SK-N-SH (cell line): ENCODE measurements at regions not wholly inside any gene's neighbourhood (a gene's known extent, or its start where the extent isn't known, plus 50 kb on each side); places are given as distances from the start of the nearest gene placed in this dataset.
A peak's percentile ranks its signal among the peaks of the same experiment; 100 is the strongest.

ENCODE experiments used
- CTCF ChIA-PET: fragments of 300-600, 350-600 bp; formaldehyde crosslinking; extraction: SDS; loops from one replicate; lab custom pipeline; 2021; lab: Yijun Ruan, JAX
- POLR2A ChIA-PET: fragments of 350-600 bp; sonication (Branson Sonifier 250); formaldehyde crosslinking; extraction: SDS; loops from one replicate; lab custom pipeline; 2020; ENCODE audit warnings: antibody characterized with exemption, inconsistent platforms; lab: Yijun Ruan, JAX
- DNase-seq: peaks from one replicate; pipeline ENCODE4 v3.0.0; 2012
- H2AFZ ChIP-seq: fragments of 200-600 bp; sonication (generic); 2 replicates; pipeline ENCODE4 v1.8.1; 2016; ENCODE audit warnings: antibody characterized with exemption, mild to moderate bottlenecking, low read depth
- H3F3A ChIP-seq: fragments of 200-600 bp; sonication (generic); replicated peaks from 2 replicates; pipeline ENCODE3; 2016; ENCODE audit warnings: antibody characterized with exemption, mild to moderate bottlenecking; ENCODE audit not compliant: insufficient read depth
- H3K27ac ChIP-seq, 2 experiments: fragments of 200-500 bp in 1 of 2; fragments of 200-600 bp in 1 of 2; sonication (Bioruptor generic) in 1 of 2; sonication (generic), shearing (Covaris generic) in 1 of 2; 2 replicates each; pipeline versions ENCODE4 v1.5.1 to v1.6.1; 2014 to 2016; ENCODE audit warnings: low read depth in 2 of 2, inconsistent platforms in 1 of 2, low read length in 1 of 2, mild to moderate bottlenecking in 1 of 2, mixed read lengths in 1 of 2
- H3K27me3 ChIP-seq: fragments of 200-600 bp; sonication (generic), shearing (Covaris generic); 2 replicates; pipeline ENCODE4 v1.6.1; 2016; ENCODE audit warnings: mixed run types; ENCODE audit not compliant: insufficient read depth
- H3K36me3 ChIP-seq, 2 experiments: fragments of 200-500 bp in 1 of 2; fragments of 200-600 bp in 1 of 2; sonication (Bioruptor generic) in 1 of 2; sonication (generic) in 1 of 2; replicated peaks in 1 of 2; 2 replicates each; pipeline versions ENCODE3 to v1.5.1; 2014 to 2016; ENCODE audit warnings: low read length in 1 of 2, mild to moderate bottlenecking in 1 of 2; ENCODE audit not compliant: insufficient read depth in 2 of 2, control insufficient read depth in 1 of 2
- H3K4me1 ChIP-seq, 2 experiments: fragments of 200-500 bp in 1 of 2; fragments of 200-600 bp in 1 of 2; sonication (Bioruptor generic) in 1 of 2; sonication (generic), shearing (Covaris generic) in 1 of 2; 2 replicates each; pipeline versions ENCODE4 v1.5.1 to v1.6.1; 2014 to 2016; ENCODE audit warnings: low read depth in 1 of 2, low read length in 1 of 2, mixed run types in 1 of 2; ENCODE audit not compliant: insufficient read depth in 2 of 2, control insufficient read depth in 1 of 2
- H3K4me2 ChIP-seq: fragments of 200-600 bp; sonication (generic), shearing (Covaris generic); 2 replicates; pipeline ENCODE4 v1.6.1; 2017; ENCODE audit warnings: mixed run types
- H3K4me3 ChIP-seq, 2 experiments: fragments of 200-500 bp in 1 of 2; fragments of 200-600 bp in 1 of 2; sonication (Bioruptor generic) in 1 of 2; sonication (generic), shearing (Covaris generic) in 1 of 2; 2 replicates each; pipeline versions ENCODE4 v1.5.1 to v1.8.1; 2014 to 2016; ENCODE audit warnings: low read depth in 2 of 2, inconsistent platforms in 1 of 2, low read length in 1 of 2, mild to moderate bottlenecking in 1 of 2, mixed read lengths in 1 of 2, moderate library complexity in 1 of 2
- H3K79me2 ChIP-seq: fragments of 200-600 bp; sonication (generic); 2 replicates; pipeline ENCODE4 v1.8.1; 2017; ENCODE audit warnings: mild to moderate bottlenecking; ENCODE audit not compliant: insufficient read depth
- H3K9ac ChIP-seq: fragments of 200-600 bp; sonication (generic); 2 replicates; pipeline ENCODE4 v1.6.1; 2017; ENCODE audit warnings: mixed run types
- H3K9me2 ChIP-seq: fragments of 200-600 bp; sonication (generic); 2 replicates; pipeline ENCODE4 v1.6.1; 2017; ENCODE audit warnings: mixed run types
- H3K9me3 ChIP-seq: fragments of 200-600 bp; sonication (generic); 2 replicates; pipeline ENCODE4 v1.6.1; 2017; ENCODE audit warnings: mixed run types, mild to moderate bottlenecking, moderate library complexity
- H4K20me1 ChIP-seq: fragments of 200-600 bp; sonication (generic); 2 replicates; pipeline ENCODE4 v1.6.1; 2017; ENCODE audit warnings: mild to moderate bottlenecking, mixed run types; ENCODE audit not compliant: insufficient read depth
- CHD2 ChIP-seq: fragments of 150-350 bp; IDR thresholded peaks from 2 replicates; pipeline ENCODE4 v1.6.1; 2018; ENCODE audit warnings: low read length; ENCODE audit not compliant: partially characterized antibody
- CTCF ChIP-seq: fragments of 200-600 bp; sonication (generic); IDR thresholded peaks from 2 replicates; pipeline ENCODE4 v1.6.1; 2017; ENCODE audit warnings: antibody characterized with exemption, mild to moderate bottlenecking, moderate library complexity
- EP300 ChIP-seq, 2 experiments: IDR thresholded peaks; 2 replicates each; pipeline versions ENCODE4 v1.4.0 to v1.6.1; 2012; ENCODE audit warnings: borderline replicate concordance in 1 of 2, low read depth in 1 of 2, low read length in 1 of 2
- FOSL2 ChIP-seq: IDR thresholded peaks from 2 replicates; pipeline ENCODE4 v1.4.0; 2012; ENCODE audit warnings: low read depth, mild to moderate bottlenecking, moderate library complexity, borderline replicate concordance
- FOXJ3 ChIP-seq: sonication (generic); formaldehyde crosslinking; IDR thresholded peaks from 2 replicates; pipeline ENCODE4 v1.5.1; 2020; ENCODE audit warnings: mild to moderate bottlenecking, missing genetic modification reagents
- FOXM1 ChIP-seq: IDR thresholded peaks from 2 replicates; pipeline ENCODE4 v1.4.0; 2012; ENCODE audit warnings: low read depth, mild to moderate bottlenecking
- GATA2 ChIP-seq: sonication (generic); formaldehyde crosslinking; IDR thresholded peaks from 2 replicates; pipeline ENCODE4 v1.5.0; 2020; ENCODE audit warnings: mild to moderate bottlenecking, missing genetic modification reagents
- MAX ChIP-seq: IDR thresholded peaks from 2 replicates; pipeline ENCODE4 v1.4.0; 2012; ENCODE audit warnings: low read depth
- POLR2AphosphoS5 ChIP-seq: IDR thresholded peaks from 2 replicates; pipeline ENCODE4 v1.6.1; 2012; ENCODE audit warnings: low read depth, low read length
- RAD21 ChIP-seq: IDR thresholded peaks from 2 replicates; pipeline ENCODE4 v1.6.1; 2012; ENCODE audit warnings: mild to moderate bottlenecking, low read length
- RFX5 ChIP-seq: IDR thresholded peaks from 2 replicates; pipeline ENCODE4 v1.6.1; 2012; ENCODE audit warnings: mild to moderate bottlenecking, improper control_type of control experiment, low read length
- SMC3 ChIP-seq: IDR thresholded peaks from 2 replicates; pipeline ENCODE4 v1.6.1; 2012; ENCODE audit warnings: low read depth, low read length, improper control_type of control experiment
- TAF1 ChIP-seq: IDR thresholded peaks from 2 replicates; pipeline ENCODE4 v1.6.1; 2012; ENCODE audit warnings: low read depth, mild to moderate bottlenecking, low read length, moderate library complexity, borderline replicate concordance
- TEAD4 ChIP-seq: IDR thresholded peaks from 2 replicates; pipeline ENCODE4 v1.4.0; 2012; ENCODE audit warnings: mild to moderate bottlenecking, borderline replicate concordance; ENCODE audit not compliant: insufficient read depth
- WGBS: methylation state at CpG from one replicate; pipeline ENCODE4 v1.1.6; 2017; ENCODE audit warnings: low lambda C conversion rate; 5-methylcytosine and 5-hydroxymethylcytosine counted together

- no peak for DNase-seq
- TF ChIP-seq GATA2 = no peak
- TF ChIP-seq MAX = no peak
- no peak for TF ChIP-seq FOXM1
- TF ChIP-seq POLR2AphosphoS5 = no peak
- no peak for TF ChIP-seq CHD2
- no peak for TF ChIP-seq TAF1
- no peak for TF ChIP-seq RFX5
- no peak for TF ChIP-seq TEAD4
- TF ChIP-seq EP300 (IDR thresholded peaks at IDR 0.05; ENCODE audit: borderline replicate concordance in 1 of 2, low read depth in 1 of 2, low read length in 1 of 2) = no peak
- TF ChIP-seq FOXJ3 (CRISPR knock-in tag) = no peak
- TF ChIP-seq, all 33 proteins: peak for 0
- Histone ChIP-seq H4K20me1 (no peaks in the 10 kb centered on the region), H2AFZ (no peak overlapping the region), H3K9ac (no peak overlapping the region), H3K27ac (no peak overlapping the region), H3K27me3 (no peaks in the 10 kb centered on the region), H3F3A (peaks cover 3% of the 10 kb centered on the region), H3K36me3 (no peaks in the 10 kb centered on the region), H3K4me1 (peaks cover 0 to 4% of the 10 kb centered on the region in 2 experiments; a peak in 1 of 4 replicates), H3K79me2 (no peaks in the 10 kb centered on the region), H3K9me3 (peaks cover 3% of the 10 kb centered on the region; the same call in 1 of the 2 replicates), H3K4me3 (no peak overlapping the region), H3K9me2 (no peaks in the 10 kb centered on the region), H3K4me2 (no peak overlapping the region)
- 40% methylated on average over 3 of the region's 3 CpGs for WGBS
- ChIA-PET POLR2A (no interaction called here), CTCF (interaction anchor here (0.5 to 3.4 kb wide), 26 partner anchors 8 to 672 kb away, joined by 3 to 33 read pairs (median 5); no protein-coding TSS in a partner anchor)
These were observed 174.8 kb downstream of the UTP18 start for GRCh38 chr17:51435171-51435552.

DNA sequence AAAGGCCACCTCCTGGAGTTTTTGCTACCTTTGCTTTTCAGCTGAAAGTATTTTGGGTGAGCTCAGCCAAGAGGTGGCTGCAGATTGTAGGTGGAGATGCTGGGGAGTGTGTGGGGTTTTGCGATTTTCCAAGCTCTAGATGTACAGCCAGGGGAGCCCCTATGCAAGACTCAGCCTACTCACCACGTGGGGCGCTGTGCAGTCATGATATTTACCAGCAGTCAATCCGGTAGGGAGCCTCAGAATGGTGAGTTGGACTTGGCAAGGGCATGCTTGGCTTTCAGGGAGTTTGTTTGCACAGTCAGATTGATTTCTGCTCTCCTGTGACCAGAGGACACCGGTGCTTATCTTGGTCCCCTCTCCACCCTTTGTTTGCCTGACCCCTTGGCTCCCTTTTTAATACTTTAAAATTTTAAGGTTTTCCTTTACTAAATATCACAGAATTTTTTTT is 175.3 kb downstream of the UTP18 start:
- Histone ChIP-seq H3K9ac (no peak overlapping the region), H3K9me3 (peaks cover 3% of the 10 kb centered on the region; the same call in 1 of the 2 replicates), H3K4me2 (no peak overlapping the region), H3K9me2 (no peaks in the 10 kb centered on the region), H3K4me3 (no peak overlapping the region), H3F3A (peaks cover 3% of the 10 kb centered on the region), H3K4me1 (peaks cover 0 to 4% of the 10 kb centered on the region in 2 experiments; a peak in 1 of 4 replicates), H3K27me3 (no peaks in the 10 kb centered on the region), H3K27ac (no peak overlapping the region), H3K36me3 (no peaks in the 10 kb centered on the region), H4K20me1 (no peaks in the 10 kb centered on the region), H3K79me2 (no peaks in the 10 kb centered on the region), H2AFZ (no peak overlapping the region)
- POLR2A ChIA-PET = no interaction called here
- peak; percentile 66 for DNase-seq
- WGBS = 5% methylated on average over 5 of the region's 5 CpGs
- CTCF ChIA-PET = interaction anchor here (0.5 to 3.4 kb wide), 42 partner anchors 8 to 687 kb away, joined by 3 to 33 read pairs (median 4); no protein-coding TSS in a partner anchor
- peak; percentile 10; the same call in 1 of the 2 replicates for TF ChIP-seq SMC3
- TF ChIP-seq EP300 (IDR thresholded peaks at IDR 0.05; ENCODE audit: borderline replicate concordance in 1 of 2, low read depth in 1 of 2, low read length in 1 of 2) = no peak
- peak; percentile 63 for TF ChIP-seq RAD21
- peak; percentile 42 for TF ChIP-seq CTCF
- TF ChIP-seq FOSL2 = no peak
